CD4-positive, alpha-beta memory T cell (primary cell): ENCODE measurements at regions not wholly inside any gene's neighbourhood (a gene's known extent, or its start where the extent isn't known, plus 50 kb on each side); places are given as distances from the start of the nearest gene placed in this dataset.

Experiments
- CTCF ChIA-PET: fragments of 350-600 bp; sonication (Branson Sonifier 250); formaldehyde crosslinking; loops from one replicate; lab custom pipeline; 2021; ENCODE audit warnings: inconsistent platforms; ENCODE audit not compliant: partially characterized antibody; lab: Charles Lee
- POLR2A ChIA-PET: fragments of 350-600 bp; sonication (Branson Sonifier 250); formaldehyde crosslinking; loops from one replicate; lab custom pipeline; 2021; ENCODE audit not compliant: partially characterized antibody; lab: Charles Lee
- DNase-seq, 5 donors: peaks; one replicate each; pipeline versions ENCODE4 v3.0.0 to v3.0.0-alpha.2; 2020 to 2022; ENCODE audit warnings: mixed read lengths in 1 of 5
- H3K27ac ChIP-seq: one replicate; pipeline ENCODE4 v1.7.0; 2013; ENCODE audit warnings: low read depth, low read length
- H3K27me3 ChIP-seq: 2 replicates; pipeline ENCODE4 v1.7.0; 2013; ENCODE audit warnings: mild to moderate bottlenecking, low read length, moderate library complexity; ENCODE audit not compliant: insufficient read depth
- H3K36me3 ChIP-seq: 2 replicates; pipeline ENCODE4 v1.7.0; 2013; ENCODE audit warnings: mild to moderate bottlenecking, low read length, moderate library complexity; ENCODE audit not compliant: insufficient read depth
- H3K4me1 ChIP-seq: 2 replicates; pipeline ENCODE4 v1.7.0; 2013; ENCODE audit warnings: mild to moderate bottlenecking, low read length, moderate library complexity; ENCODE audit not compliant: insufficient read depth
- H3K4me3 ChIP-seq, 2 donors: one replicate each; pipeline ENCODE4 v1.7.0; 2013; ENCODE audit warnings: low read length in 2 of 2, mild to moderate bottlenecking in 1 of 2
- H3K9me3 ChIP-seq, 2 donors: one replicate each; pipeline ENCODE4 v1.7.0; 2013; ENCODE audit warnings: low read length in 2 of 2, control low read depth in 1 of 2; ENCODE audit not compliant: control insufficient read depth in 1 of 2
- H3K27ac Mint-ChIP-seq, 7 donors: one replicate each; pipeline ENCODE4 v1.8.0; 2020 to 2021; ENCODE audit warnings: mixed read lengths in 7 of 7, mild to moderate bottlenecking in 6 of 7, inconsistent platforms in 3 of 7, moderate library complexity in 3 of 7
- H3K27me3 Mint-ChIP-seq, 2 donors: one replicate each; pipeline ENCODE4 v1.8.0; 2020 to 2021; ENCODE audit warnings: mixed read lengths in 2 of 2
- H3K36me3 Mint-ChIP-seq, 2 donors: one replicate each; pipeline ENCODE4 v1.8.0; 2020 to 2021; ENCODE audit warnings: mixed read lengths in 2 of 2, inconsistent platforms in 1 of 2, mild to moderate bottlenecking in 1 of 2
- H3K4me1 Mint-ChIP-seq, 4 donors: one replicate each; pipeline ENCODE4 v1.8.0; 2020 to 2021; ENCODE audit warnings: mixed read lengths in 4 of 4, mild to moderate bottlenecking in 1 of 4
- H3K4me3 Mint-ChIP-seq, 8 donors: one replicate each; pipeline ENCODE4 v1.8.0; 2020 to 2021; ENCODE audit warnings: mixed read lengths in 8 of 8, mild to moderate bottlenecking in 7 of 8, moderate library complexity in 6 of 8, inconsistent platforms in 3 of 8
- H3K9me3 Mint-ChIP-seq, 8 donors: one replicate each; pipeline ENCODE4 v1.8.0; 2020 to 2021; ENCODE audit warnings: mixed read lengths in 8 of 8, mild to moderate bottlenecking in 5 of 8, inconsistent platforms in 3 of 8, moderate library complexity in 1 of 8
- intact Hi-C: fragments of 100-400 bp; cut with micrococcal nuclease; formaldehyde crosslinking; loops from one replicate; pipeline ENCODE4 v1.15.1; 2023

- no peaks in the 10 kb centered on the region for H3K27me3 Mint-ChIP-seq
- H3K27ac Mint-ChIP-seq, result no peak overlapping the region
- POLR2A ChIA-PET, result no interaction called here
- H3K4me3 Mint-ChIP-seq, result no peak overlapping the region
- intact Hi-C loops, result no loop called here
- H3K4me1 Mint-ChIP-seq, result no peaks in the 10 kb centered on the region
- Histone ChIP-seq H3K36me3 (no peaks in the 10 kb centered on the region), H3K27me3 (no peaks in the 10 kb centered on the region), H3K4me3 (no peak overlapping the region), H3K27ac (no peak overlapping the region), H3K9me3 (peaks cover 0 to 4% of the 10 kb centered on the region in 2 donors), H3K4me1 (no peaks in the 10 kb centered on the region)
- DNase-seq, result no peak
- H3K9me3 Mint-ChIP-seq, result peaks cover 0 to 9% (median 1%) of the 10 kb centered on the region in 8 donors
- CTCF ChIA-PET, result no interaction called here
- no peaks in the 10 kb centered on the region for H3K36me3 Mint-ChIP-seq
Measured at GRCh38 chr2:150353376-150353775, 134.1 kb downstream of the RND3 start.

- Histone ChIP-seq H3K4me3 (no peak overlapping the region), H3K9me3 (peaks cover 0 to 4% of the 10 kb centered on the region in 2 donors), H3K27ac (no peak overlapping the region), H3K36me3 (no peaks in the 10 kb centered on the region), H3K27me3 (no peaks in the 10 kb centered on the region), H3K4me1 (no peaks in the 10 kb centered on the region)
- no peak for DNase-seq
- Mint-ChIP-seq H3K27me3 (no peaks in the 10 kb centered on the region), H3K4me1 (no peaks in the 10 kb centered on the region), H3K4me3 (no peak overlapping the region), H3K27ac (no peak overlapping the region), H3K9me3 (peaks cover 0 to 9% (median 1%) of the 10 kb centered on the region in 8 donors), H3K36me3 (no peaks in the 10 kb centered on the region)
- ChIA-PET POLR2A (no interaction called here), CTCF (no interaction called here)
- intact Hi-C loops, result no loop called here
Measured at GRCh38 chr2:150351922-150352321, 135.5 kb downstream of the RND3 start.

- Histone ChIP-seq H3K27ac (no peak overlapping the region), H3K4me1 (no peaks in the 10 kb centered on the region), H3K36me3 (no peaks in the 10 kb centered on the region), H3K9me3 (peaks cover 0 to 4% of the 10 kb centered on the region in 2 donors), H3K27me3 (no peaks in the 10 kb centered on the region), H3K4me3 (no peak overlapping the region)
- H3K27me3 Mint-ChIP-seq, result no peaks in the 10 kb centered on the region
- ChIA-PET POLR2A (no interaction called here), CTCF (no interaction called here)
- no peak overlapping the region for H3K27ac Mint-ChIP-seq
- H3K9me3 Mint-ChIP-seq, result peaks cover 0 to 9% (median 3%) of the 10 kb centered on the region in 8 donors
- intact Hi-C loops, result no loop called here
- no peaks in the 10 kb centered on the region for H3K4me1 Mint-ChIP-seq
- no peak for DNase-seq
- H3K4me3 Mint-ChIP-seq, result no peak overlapping the region
- H3K36me3 Mint-ChIP-seq, result no peaks in the 10 kb centered on the region
Measured at GRCh38 chr2:150350500-150350899, 137.0 kb downstream of the RND3 start.

- no peak overlapping the region for H3K27ac Mint-ChIP-seq
Measured at GRCh38 chr2:150346806-150347205, 140.7 kb downstream of the RND3 start.

GRCh38 chr2:150341982-150342680 lies 145.3 kb downstream of the RND3 start:
- peaks cover 0 to 10% (median 3%) of the 10 kb centered on the region in 8 donors for H3K9me3 Mint-ChIP-seq
- CTCF ChIA-PET, result no interaction called here

More at GRCh38 chr2:150346806-150347205, 140.7 kb downstream of the RND3 start:
- Histone ChIP-seq H3K4me3 (no peak overlapping the region), H3K27me3 (no peaks in the 10 kb centered on the region), H3K9me3 (no peaks in the 10 kb centered on the region), H3K4me1 (no peaks in the 10 kb centered on the region), H3K27ac (no peak overlapping the region), H3K36me3 (no peaks in the 10 kb centered on the region)
- Mint-ChIP-seq H3K36me3 (no peaks in the 10 kb centered on the region), H3K4me1 (no peaks in the 10 kb centered on the region), H3K27me3 (no peaks in the 10 kb centered on the region), H3K9me3 (peaks cover 0 to 9% (median 3%) of the 10 kb centered on the region in 8 donors), H3K4me3 (no peak overlapping the region)
- POLR2A ChIA-PET, result no interaction called here
- intact Hi-C loops, result no loop called here
- CTCF ChIA-PET, result no interaction called here
- DNase-seq, result no peak

GRCh38 chr2:150339951-150340350 lies 147.5 kb downstream of the RND3 start:
- H3K4me1 Mint-ChIP-seq, result no peaks in the 10 kb centered on the region
- Histone ChIP-seq H3K27me3 (no peaks in the 10 kb centered on the region), H3K9me3 (no peaks in the 10 kb centered on the region), H3K4me3 (no peak overlapping the region), H3K36me3 (no peaks in the 10 kb centered on the region), H3K4me1 (no peaks in the 10 kb centered on the region), H3K27ac (no peak overlapping the region)
- no peak overlapping the region for H3K27ac Mint-ChIP-seq
- DNase-seq, result no peak
- peaks cover 0 to 11% (median 4%) of the 10 kb centered on the region in 8 donors for H3K9me3 Mint-ChIP-seq
- intact Hi-C loops, result no loop called here
- CTCF ChIA-PET, result no interaction called here
- POLR2A ChIA-PET, result no interaction called here
- H3K27me3 Mint-ChIP-seq, result no peaks in the 10 kb centered on the region
- H3K36me3 Mint-ChIP-seq, result no peaks in the 10 kb centered on the region
- no peak overlapping the region for H3K4me3 Mint-ChIP-seq

More at GRCh38 chr2:150341982-150342680, 145.3 kb downstream of the RND3 start:
- Mint-ChIP-seq H3K27me3 (no peaks in the 10 kb centered on the region), H3K36me3 (no peaks in the 10 kb centered on the region), H3K4me1 (no peaks in the 10 kb centered on the region), H3K27ac (no peak overlapping the region), H3K4me3 (no peak overlapping the region)
- no peak overlapping the region for H3K4me3 ChIP-seq
- intact Hi-C loops, result no loop called here
- H3K36me3 ChIP-seq, result no peaks in the 10 kb centered on the region
- no peaks in the 10 kb centered on the region for H3K9me3 ChIP-seq
- POLR2A ChIA-PET, result no interaction called here
- no peak for DNase-seq
- no peak overlapping the region for H3K27ac ChIP-seq
- no peaks in the 10 kb centered on the region for H3K27me3 ChIP-seq
- H3K4me1 ChIP-seq, result no peaks in the 10 kb centered on the region

- H3K4me1 Mint-ChIP-seq, result no peaks in the 10 kb centered on the region
- H3K27ac ChIP-seq, result no peak overlapping the region
- no peaks in the 10 kb centered on the region for H3K36me3 Mint-ChIP-seq
- H3K27ac Mint-ChIP-seq, result no peak overlapping the region
- no peak overlapping the region for H3K4me3 ChIP-seq
- no peaks in the 10 kb centered on the region for H3K36me3 ChIP-seq
- H3K9me3 Mint-ChIP-seq, result peaks cover 0 to 11% (median 4%) of the 10 kb centered on the region in 8 donors
- ChIA-PET POLR2A (no interaction called here), CTCF (no interaction called here)
- H3K27me3 Mint-ChIP-seq, result no peaks in the 10 kb centered on the region
- H3K9me3 ChIP-seq, result no peaks in the 10 kb centered on the region
- no peaks in the 10 kb centered on the region for H3K27me3 ChIP-seq
- H3K4me1 ChIP-seq, result no peaks in the 10 kb centered on the region
- no peak overlapping the region for H3K4me3 Mint-ChIP-seq
- no peak for DNase-seq
- intact Hi-C loops, result no loop called here
Measured at GRCh38 chr2:150339282-150339681, 148.2 kb downstream of the RND3 start.
